HG02642 (cell line): ENCODE measurements at regions not wholly inside any gene's neighbourhood (a gene's known extent, or its start where the extent isn't known, plus 50 kb on each side); places are given as distances from the start of the nearest gene placed in this dataset.
"Not testable (repeated sequence)": the region's sequence is repeated elsewhere in the genome, so short reads cannot be mapped to it uniquely, and the experiment has no call there.

Experiments
- ATAC-seq: cut with Tn5 transposase; IDR thresholded peaks from one replicate; pipeline ENCODE4 v1.9.1; 2021; ENCODE audit warnings: mild to moderate bottlenecking; ENCODE audit not compliant: unreplicated experiment, poor library complexity

DNA sequence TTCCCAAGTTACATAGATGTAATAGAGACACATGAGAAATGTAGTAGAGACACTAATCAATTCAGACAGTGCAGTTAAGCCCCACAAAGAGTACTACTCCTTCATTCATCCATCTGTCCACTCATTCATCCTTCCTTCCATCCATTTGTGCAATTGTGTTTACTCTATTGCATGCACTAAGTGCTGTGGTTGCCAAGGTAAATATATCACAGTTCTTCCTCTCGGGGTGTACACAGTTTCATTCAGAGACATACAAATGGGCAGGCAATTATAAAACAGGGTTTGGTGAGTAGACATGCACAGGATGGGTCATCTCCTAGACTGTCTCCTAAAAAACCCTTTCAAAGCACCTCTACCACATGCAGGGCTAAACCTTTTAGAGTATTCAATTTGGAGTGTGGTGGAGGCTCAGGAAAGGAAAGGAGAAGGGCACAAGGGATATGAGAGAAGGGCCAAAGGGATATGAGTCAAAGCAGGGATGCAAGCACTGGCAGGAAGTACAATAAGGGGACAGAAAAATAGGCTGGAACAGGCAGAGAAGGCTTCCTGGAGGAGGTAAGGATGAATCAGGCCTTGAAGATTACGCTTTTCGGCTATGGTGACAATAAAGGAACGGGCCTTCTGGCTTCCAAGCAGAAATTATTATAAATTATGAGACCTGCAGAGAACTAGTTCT lies 153.6 kb upstream of the VKORC1L1 start:
- ATAC-seq, result not testable (repeated sequence)

DNA sequence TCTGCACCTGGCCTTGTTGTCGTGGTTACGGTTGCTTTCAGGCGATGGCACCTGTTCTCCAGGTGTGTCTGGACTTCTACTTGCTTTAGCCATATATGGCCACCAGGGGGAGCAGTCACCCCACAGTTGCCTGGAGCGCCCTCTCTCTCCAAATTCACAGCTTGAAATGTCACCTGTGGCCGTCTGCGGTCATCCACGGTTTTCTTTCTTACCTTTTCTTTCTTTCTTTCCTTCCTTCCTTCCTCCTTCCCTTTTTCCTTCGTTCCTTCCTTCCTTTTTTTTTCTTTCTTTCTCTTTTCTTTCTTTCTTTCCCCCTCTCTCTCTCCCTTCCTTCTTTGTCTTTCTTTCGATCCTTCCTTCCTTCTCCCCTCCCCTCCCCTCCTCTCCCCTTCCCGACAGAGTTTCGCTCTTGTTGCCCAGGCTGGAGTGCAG lies 150.5 kb upstream of the VKORC1L1 start:
- peak; percentile 75 for ATAC-seq

DNA sequence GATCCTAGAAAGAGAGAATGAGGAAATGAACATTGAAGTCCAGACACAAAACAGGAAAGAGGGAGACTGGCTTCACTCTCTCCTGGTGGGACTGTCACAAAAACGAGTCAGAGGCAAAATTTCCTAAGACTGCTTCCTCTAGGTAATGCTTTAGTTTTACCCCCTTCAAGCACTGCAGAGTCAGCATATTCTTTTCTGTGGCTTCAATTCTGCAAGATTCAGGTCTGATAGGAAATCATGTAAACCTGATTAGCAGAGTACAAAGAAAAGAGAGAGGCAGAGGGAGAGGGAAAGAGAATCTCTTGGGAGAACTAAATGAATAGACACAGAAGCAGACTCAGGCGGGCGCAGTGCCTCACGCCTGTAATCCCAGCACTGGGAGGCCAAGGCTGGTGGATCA lies 145.7 kb upstream of the VKORC1L1 start:
- ATAC-seq, result not testable (repeated sequence)

- ATAC-seq, result no peak
These were observed 141.7 kb upstream of the VKORC1L1 start for GRCh38 chr7:65731129-65731528.

GRCh38 chr7:65731562-65732035 lies 141.3 kb upstream of the VKORC1L1 start:
- no peak for ATAC-seq

DNA sequence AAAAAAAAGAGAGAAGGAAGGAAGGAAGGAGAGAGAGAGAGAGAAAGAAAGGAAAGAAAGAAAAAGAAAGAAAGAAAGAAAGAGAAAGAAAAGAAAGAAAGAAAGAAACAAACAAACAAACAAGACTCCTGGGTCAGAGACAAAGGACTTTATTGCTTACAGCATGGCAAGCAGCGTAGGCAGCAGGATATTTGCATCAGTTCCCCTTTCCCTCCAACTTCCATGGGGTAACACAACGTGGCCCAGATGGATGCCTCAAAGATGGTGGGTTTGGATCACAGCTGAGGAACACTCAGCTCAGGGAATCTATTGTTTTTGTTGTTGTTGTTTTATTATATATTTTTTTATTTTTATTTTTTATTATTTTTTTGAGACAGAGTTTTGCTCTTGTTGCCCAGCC lies 128.5 kb upstream of the VKORC1L1 start:
- no peak for ATAC-seq

DNA sequence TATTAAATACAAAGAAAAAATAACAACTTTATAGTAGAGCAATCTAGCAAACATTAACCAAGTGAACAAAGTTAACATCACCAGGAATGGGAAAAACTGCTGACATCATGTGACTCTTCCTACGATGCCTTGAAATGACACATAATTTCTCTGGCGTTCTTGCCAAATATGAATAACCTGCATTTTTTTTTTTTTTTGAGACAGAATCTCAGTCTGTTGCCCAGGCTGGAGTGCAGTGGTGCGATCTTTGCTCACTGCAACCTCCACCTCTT lies 126.5 kb upstream of the VKORC1L1 start:
- no peak for ATAC-seq

- ATAC-seq, result no peak
These were observed 123.8 kb upstream of the VKORC1L1 start for GRCh38 chr7:65749039-65749438.

DNA sequence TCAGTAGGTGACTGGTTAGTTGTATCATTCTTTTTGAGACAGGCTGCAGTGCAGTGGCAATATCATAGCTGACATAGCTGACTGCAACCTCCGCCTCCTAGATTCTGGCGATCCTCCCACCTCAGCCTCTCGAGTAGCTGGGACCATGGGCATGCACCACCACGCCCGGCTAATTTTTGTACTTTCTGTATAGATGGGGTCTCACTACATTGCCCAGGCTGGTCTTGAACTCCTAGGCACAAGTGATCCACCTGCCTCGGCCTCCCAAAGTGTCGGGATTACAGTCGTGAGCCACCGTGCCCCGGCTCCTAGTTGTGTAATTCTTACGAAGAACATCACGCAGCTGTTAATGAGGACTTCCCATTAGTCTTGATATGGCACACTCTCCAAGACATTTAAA lies 123.4 kb upstream of the VKORC1L1 start:
- ATAC-seq, result no peak

- ATAC-seq, result peak; percentile 100
These were observed 122.1 kb upstream of the VKORC1L1 start for GRCh38 chr7:65750511-65751344.

- ATAC-seq, result not testable (repeated sequence)
These were observed 118.8 kb upstream of the VKORC1L1 start for GRCh38 chr7:65754070-65754469.

DNA sequence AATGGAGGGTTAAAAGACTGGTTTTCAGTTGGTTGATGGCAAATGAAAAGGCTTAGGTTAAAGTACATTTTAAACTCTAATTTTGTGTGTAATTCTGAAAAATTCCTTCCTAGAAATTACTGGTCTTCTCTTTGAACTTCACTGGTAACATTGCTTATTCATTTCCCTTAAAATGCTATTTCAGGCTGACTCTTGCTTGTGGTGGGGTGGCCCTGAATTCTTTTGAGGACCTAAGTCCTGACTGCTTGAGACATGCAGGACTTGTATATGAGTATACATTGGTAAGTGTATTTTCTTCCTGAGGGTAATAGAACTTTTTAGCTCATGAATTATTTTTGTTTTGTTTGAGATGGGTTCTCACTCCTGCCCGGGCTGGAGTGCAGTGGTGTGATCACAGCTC lies 113.9 kb upstream of the VKORC1L1 start:
- ATAC-seq, result not testable (repeated sequence)

- not testable (repeated sequence) for ATAC-seq
These were observed 110.2 kb upstream of the VKORC1L1 start for GRCh38 chr7:65762712-65763111.

DNA sequence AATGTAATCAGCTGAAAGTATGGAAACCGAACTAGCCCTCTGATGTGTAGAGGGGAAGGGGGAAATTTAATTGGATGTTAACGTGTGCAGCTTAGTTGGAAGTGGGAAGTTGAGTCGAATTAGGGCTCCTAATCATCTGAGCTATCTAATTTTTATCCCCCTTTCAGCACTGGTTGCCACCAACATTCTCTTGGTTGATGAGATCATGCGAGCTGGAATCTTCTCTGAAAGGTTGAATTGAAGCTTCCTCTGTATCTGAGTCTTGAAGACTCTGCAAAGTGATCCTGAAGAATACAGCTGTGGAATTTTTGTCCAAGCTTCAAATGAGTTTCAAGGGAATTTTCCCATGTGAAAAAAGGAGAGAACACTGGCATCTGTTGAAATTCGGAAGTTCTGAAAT lies 109.8 kb upstream of the VKORC1L1 start:
- ATAC-seq, result not testable (repeated sequence)

- ATAC-seq, result peak; percentile 98
These were observed 102.2 kb upstream of the VKORC1L1 start for GRCh38 chr7:65770473-65771225.

- not testable (repeated sequence) for ATAC-seq
These were observed 101.7 kb upstream of the VKORC1L1 start for GRCh38 chr7:65771226-65771569.

GRCh38 chr7:65776677-65777076 lies 96.2 kb upstream of the VKORC1L1 start:
- not testable (repeated sequence) for ATAC-seq

DNA sequence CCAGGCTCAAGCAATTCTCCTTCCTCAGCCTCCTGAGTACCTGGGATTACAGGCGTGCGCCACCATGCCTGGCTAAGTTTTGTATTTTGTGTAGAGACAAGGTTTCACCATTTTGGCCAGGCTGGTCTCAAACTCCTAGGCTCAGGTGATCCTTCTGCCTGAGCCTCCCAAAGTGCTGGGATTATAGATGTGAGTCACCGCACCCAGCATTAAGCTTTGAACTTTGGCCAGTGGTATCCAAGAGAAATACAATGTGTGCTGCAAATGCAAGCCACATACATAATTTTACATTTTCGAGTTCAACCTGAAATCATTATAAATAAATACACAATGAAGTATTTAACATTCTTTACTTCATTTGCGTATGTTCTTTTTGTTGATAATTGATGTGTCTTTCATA lies 82.9 kb upstream of the VKORC1L1 start:
- ATAC-seq, result not testable (repeated sequence)

DNA sequence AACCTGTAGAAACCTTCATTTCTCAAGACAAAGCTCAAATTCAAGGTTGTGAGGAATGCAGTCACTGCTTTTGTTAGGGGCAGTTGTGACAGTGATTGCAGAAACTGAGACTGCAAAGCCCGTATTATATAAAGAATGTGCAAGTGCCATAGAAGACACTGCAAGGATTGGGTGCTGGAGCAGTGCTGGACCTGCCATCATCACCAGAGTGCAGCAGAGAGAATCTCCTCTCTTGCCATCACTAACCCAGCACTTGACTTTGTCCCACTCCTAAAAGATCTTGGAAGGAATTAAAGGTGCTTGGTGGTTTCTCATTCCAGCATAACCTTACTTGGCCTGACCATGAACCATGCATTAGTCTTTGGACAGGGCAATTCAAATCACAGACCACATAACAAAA lies 81.1 kb upstream of the VKORC1L1 start:
- not testable (repeated sequence) for ATAC-seq

DNA sequence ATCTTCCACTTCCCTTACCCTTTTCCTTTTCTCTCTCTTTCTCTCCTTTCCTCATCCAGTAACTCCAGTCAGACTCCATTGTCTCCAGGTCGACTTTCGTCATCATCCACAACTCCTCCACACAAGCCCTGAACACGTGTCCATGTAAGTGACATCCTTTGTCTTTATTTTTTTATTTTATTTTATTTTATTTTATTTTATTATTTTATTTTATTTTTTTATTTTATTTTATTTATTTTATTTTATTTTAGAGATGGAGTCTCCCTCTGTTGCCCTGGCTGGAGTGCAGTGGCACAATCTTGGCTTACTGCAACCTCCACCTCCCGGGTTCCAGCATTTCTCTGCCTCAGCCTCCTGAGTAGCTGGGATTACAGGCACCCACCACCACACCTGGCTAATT lies 80.1 kb upstream of the VKORC1L1 start:
- ATAC-seq, result not testable (repeated sequence)
